A204.1 (cell line): ENCODE measurements at regions not wholly inside any gene's neighbourhood (a gene's known extent, or its start where the extent isn't known, plus 50 kb on each side); places are given as distances from the start of the nearest gene placed in this dataset.
A peak's percentile ranks its signal among the peaks of the same experiment; 100 is the strongest.

Experiments used
- FAIRE-seq: peaks from 2 replicates; lab custom pipeline; 2012; peaks lifted over from hg19 to GRCh38; lab: Jason Lieb, UNC

- FAIRE-seq, result no peak
These were observed 336.3 kb downstream of the SLITRK6 start for GRCh38 chr13:85462792-85463425.

GRCh38 chr13:85461621-85462020 lies 337.6 kb downstream of the SLITRK6 start:
- no peak for FAIRE-seq

- no peak for FAIRE-seq
These were observed 353.7 kb downstream of the SLITRK6 start for GRCh38 chr13:85445534-85445933.

- no peak for FAIRE-seq
These were observed 357.2 kb downstream of the SLITRK6 start for GRCh38 chr13:85441975-85442374.

GRCh38 chr13:85441364-85441763 lies 357.9 kb downstream of the SLITRK6 start:
- FAIRE-seq, result no peak

- FAIRE-seq, result no peak
These were observed 363.2 kb downstream of the SLITRK6 start for GRCh38 chr13:85436029-85436428.

GRCh38 chr13:85434927-85435326 lies 364.3 kb downstream of the SLITRK6 start:
- FAIRE-seq, result peak; percentile 59

- no peak for FAIRE-seq
These were observed 366.3 kb downstream of the SLITRK6 start for GRCh38 chr13:85432881-85433280.

GRCh38 chr13:85431720-85432119 lies 367.5 kb downstream of the SLITRK6 start:
- no peak for FAIRE-seq

- FAIRE-seq, result no peak
These were observed 368.9 kb downstream of the SLITRK6 start for GRCh38 chr13:85430216-85430794.

GRCh38 chr13:85427416-85427815 lies 371.8 kb downstream of the SLITRK6 start:
- FAIRE-seq, result no peak

GRCh38 chr13:85420136-85420535 lies 379.1 kb downstream of the SLITRK6 start:
- no peak for FAIRE-seq

- FAIRE-seq, result no peak
These were observed 379.6 kb downstream of the SLITRK6 start for GRCh38 chr13:85419611-85420010.

GRCh38 chr13:85417807-85418206 lies 381.4 kb downstream of the SLITRK6 start:
- FAIRE-seq, result no peak

GRCh38 chr13:85413664-85414063 lies 385.6 kb downstream of the SLITRK6 start:
- no peak for FAIRE-seq

- FAIRE-seq, result no peak
These were observed 386.8 kb downstream of the SLITRK6 start for GRCh38 chr13:85412448-85412847.

- FAIRE-seq, result no peak
These were observed 387.6 kb downstream of the SLITRK6 start for GRCh38 chr13:85411591-85411990.

- no peak for FAIRE-seq
These were observed 390.8 kb downstream of the SLITRK6 start for GRCh38 chr13:85408415-85408814.

- FAIRE-seq, result no peak
These were observed 392.8 kb downstream of the SLITRK6 start for GRCh38 chr13:85406269-85406975.

GRCh38 chr13:85405316-85405897 lies 393.8 kb downstream of the SLITRK6 start:
- no peak for FAIRE-seq

GRCh38 chr13:85386424-85386823 lies 412.8 kb downstream of the SLITRK6 start:
- no peak for FAIRE-seq

- no peak for FAIRE-seq
These were observed 415.9 kb downstream of the SLITRK6 start for GRCh38 chr13:85383291-85383690.

- no peak for FAIRE-seq
These were observed 418.1 kb downstream of the SLITRK6 start for GRCh38 chr13:85381082-85381481.
